Left ventricle myocardium superior (tissue), 1 donor: ENCODE measurements at regions not wholly inside any gene's neighbourhood (a gene's known extent, or its start where the extent isn't known, plus 50 kb on each side); places are given as distances from the start of the nearest gene placed in this dataset.

Source experiments
- ATAC-seq: fragments of 200-7000 bp; cut with Tn5 transposase; one replicate; pipeline ENCODE4 v1.9.1; 2020; ENCODE audit warnings: mild to moderate bottlenecking, moderate library complexity
- DNase-seq: peaks from one replicate; pipeline ENCODE4 v3.0.0-alpha.2; 2020
- intact Hi-C: fragments of 100-400 bp; cut with micrococcal nuclease; formaldehyde crosslinking; loops from one replicate; pipeline ENCODE4 v1.11.0; 2022
- donor health status: DM: no; HTN: yes; CAD: no; lungs with severe emphysema.

- no peak for ATAC-seq
- no peak for DNase-seq
- intact Hi-C loops: no loop called here
Observed at GRCh38 chr20:60123096-60123495, 164.9 kb downstream of the CDH26 start.

GRCh38 chr20:60123652-60124051 is 165.4 kb downstream of the CDH26 start:
- no peak for ATAC-seq
- intact Hi-C loops: no loop called here
- no peak for DNase-seq

- DNase-seq: no peak
- intact Hi-C loops: no loop called here
- ATAC-seq: no peak
Observed at GRCh38 chr20:60124776-60125381, 166.7 kb downstream of the CDH26 start.

GRCh38 chr20:60125513-60125912 is 167.3 kb downstream of the CDH26 start:
- intact Hi-C loops: no loop called here
- no peak for ATAC-seq
- DNase-seq: no peak

GRCh38 chr20:60126975-60127374 is 168.8 kb downstream of the CDH26 start:
- DNase-seq: no peak
- intact Hi-C loops: no loop called here
- no peak for ATAC-seq

GRCh38 chr20:60131375-60131774 is 173.2 kb downstream of the CDH26 start:
- ATAC-seq (peak; percentile 42), DNase-seq (no peak)
- intact Hi-C loops: no loop called here

- DNase-seq (no peak), ATAC-seq (peak; percentile 64)
- intact Hi-C loops: no loop called here
Observed at GRCh38 chr20:60132162-60132826, 174.1 kb downstream of the CDH26 start.

- ATAC-seq (no peak), DNase-seq (no peak)
- intact Hi-C loops: no loop called here
Observed at GRCh38 chr20:60132827-60133670, 174.8 kb downstream of the CDH26 start.

GRCh38 chr20:60135276-60135675 is 177.1 kb downstream of the CDH26 start:
- intact Hi-C loops: no loop called here
- DNase-seq (no peak), ATAC-seq (no peak)

GRCh38 chr20:60136645-60137401 is 178.6 kb downstream of the CDH26 start:
- no peak for ATAC-seq
- intact Hi-C loops: no loop called here
- DNase-seq: no peak

GRCh38 chr20:60137657-60138245 is 179.5 kb downstream of the CDH26 start:
- no peak for DNase-seq
- peak; percentile 43 for ATAC-seq
- intact Hi-C loops: no loop called here

GRCh38 chr20:60138256-60139220 is 180.3 kb downstream of the CDH26 start:
- intact Hi-C loops: no loop called here
- DNase-seq (peak; percentile 60), ATAC-seq (peak; percentile 55)

GRCh38 chr20:60139663-60140446 is 181.6 kb downstream of the CDH26 start:
- ATAC-seq: peak; percentile 65
- intact Hi-C loops: no loop called here
- no peak for DNase-seq

- DNase-seq: no peak
- peak; percentile 30 for ATAC-seq
- intact Hi-C loops: no loop called here
Observed at GRCh38 chr20:60142587-60142986, 184.4 kb downstream of the CDH26 start.

GRCh38 chr20:60143261-60143842 is 185.1 kb downstream of the CDH26 start:
- intact Hi-C loops: no loop called here
- no peak for DNase-seq
- no peak for ATAC-seq

GRCh38 chr20:60144404-60144803 is 186.2 kb downstream of the CDH26 start:
- intact Hi-C loops: no loop called here
- ATAC-seq (no peak), DNase-seq (no peak)

- no peak for DNase-seq
- intact Hi-C loops: no loop called here
- no peak for ATAC-seq
Observed at GRCh38 chr20:60144974-60145527, 186.8 kb downstream of the CDH26 start.
